C4-2B (cell line): ENCODE measurements at regions not wholly inside any gene's neighbourhood (a gene's known extent, or its start where the extent isn't known, plus 50 kb on each side); places are given as distances from the start of the nearest gene placed in this dataset.

ENCODE experiments used
- CTCF ChIP-seq: fragments of 450-650 bp; conservative IDR thresholded peaks from 2 replicates; pipeline ENCODE4 v1.5.1; 2017; ENCODE audit warnings: mild to moderate bottlenecking
- ZFX ChIP-seq: fragments of 450-650 bp; IDR thresholded peaks from 2 replicates; pipeline ENCODE4 v1.6.1; 2017

- no peak for TF ChIP-seq CTCF
- no peak for TF ChIP-seq ZFX
Measured at GRCh38 chr6:11327961-11328360, 95.5 kb upstream of the NEDD9 start.
